ENCODE measurements at regions not wholly inside any gene's neighbourhood (a gene's known extent, or its start where the extent isn't known, plus 50 kb on each side); places are given as distances from the start of the nearest gene placed in this dataset.
"Not testable (repeated sequence)": the region's sequence is repeated elsewhere in the genome, so short reads cannot be mapped to it uniquely, and the experiment has no call there.

- Histone ChIP-seq H3K9me3 (replicated peaks; ENCODE audit: control insufficient read depth, insufficient read depth, low read length) (no peaks in the 10 kb centered on the region), H4K20me1 (replicated peaks; ENCODE audit: control insufficient read depth, extremely low read depth, insufficient read depth, low read length) (no peaks in the 10 kb centered on the region), H3K36me3 (ENCODE audit: control insufficient read depth in 2 of 2, extremely low read depth in 1 of 2, insufficient read depth in 2 of 2, low read length in 2 of 2) (no peaks in the 10 kb centered on the region), H2AFZ (ENCODE audit: low read depth, low read length) (no peak overlapping the region), H3K4me1 (ENCODE audit: control insufficient read depth, extremely low read depth, insufficient read depth, low read length) (no peaks in the 10 kb centered on the region), H3K9me1 (replicated peaks; ENCODE audit: control insufficient read depth, extremely low read depth, insufficient read depth, low read length) (no peaks in the 10 kb centered on the region), H3K4me3 (replicated peaks in 1 of 3; ENCODE audit: insufficient read depth in 1 of 3, low read depth in 1 of 3, low read length in 3 of 3) (no peak overlapping the region), H3K9ac (replicated peaks; ENCODE audit: extremely low read depth, insufficient read depth, low read length) (no peak overlapping the region), H3K27me3 (ENCODE audit: control insufficient read depth in 2 of 2, insufficient read depth in 2 of 2, low read length in 2 of 2) (no peaks in the 10 kb centered on the region), H3K79me2 (ENCODE audit: control insufficient read depth, insufficient read depth, low read length) (no peaks in the 10 kb centered on the region), H3K27ac (ENCODE audit: insufficient read depth, low read depth, low read length) (no peak overlapping the region), H3K4me2 (ENCODE audit: insufficient read depth, low read length) (no peak overlapping the region)
- ChIA-PET CTCF (no interaction called here), POLR2A (no interaction called here)
- no peak for DNase-seq (ENCODE audit: low read depth, low spot score)
- no peak for FAIRE-seq
- BruUV-seq (replicated peaks) = no TSS peak
- intact Hi-C loops (cut with micrococcal nuclease) (no loop called here), dilution Hi-C loops (cut with MboI; ENCODE audit: extremely low pct_ligation_motif_present, low sequenced_read_pairs) (no loop called here)
- TF ChIP-seq POLR2A (IDR thresholded peaks at IDR 0.05; ENCODE audit: low read depth, low read length) (no peak), MAX (IDR thresholded peaks at IDR 0.05; ENCODE audit: insufficient read depth, insufficient read length) (no peak), JUN (IDR thresholded peaks at IDR 0.05; ENCODE audit: borderline replicate concordance, insufficient read depth, insufficient read length, low read depth) (no peak), POLR2AphosphoS5 (IDR thresholded peaks at IDR 0.05; ENCODE audit: insufficient read depth, low read depth, low read length) (no peak), MYC (IDR thresholded peaks at IDR 0.05; ENCODE audit: low read depth, low read length) (no peak), EZH2 (IDR thresholded peaks at IDR 0.05; ENCODE audit: borderline replicate concordance, low read depth, low read length, severe bottlenecking) (no peak), FOS (IDR thresholded peaks at IDR 0.05; ENCODE audit: borderline replicate concordance, insufficient read depth, low read length) (no peak), GATA2 (IDR thresholded peaks at IDR 0.05; ENCODE audit: insufficient read depth, insufficient read length, low read depth, low read length) (no peak), CTCF (IDR thresholded peaks at IDR 0.05; ENCODE audit: extremely low read depth in 1 of 2, insufficient read depth in 1 of 2, low read depth in 1 of 2, low read length in 2 of 2) (no peak)
These were observed 104.8 kb upstream of the POU3F1 start for GRCh38 chr1:38151399-38151798.

- H3K27ac ChIP-seq (ENCODE audit: insufficient read depth, low read depth, low read length); H3K9ac ChIP-seq (replicated peaks; ENCODE audit: extremely low read depth, insufficient read depth, low read length); H3K27me3 ChIP-seq (ENCODE audit: control insufficient read depth in 2 of 2, insufficient read depth in 2 of 2, low read length in 2 of 2); H3K79me2 ChIP-seq (ENCODE audit: control insufficient read depth, insufficient read depth, low read length); H3K36me3 ChIP-seq (ENCODE audit: control insufficient read depth in 2 of 2, extremely low read depth in 1 of 2, insufficient read depth in 2 of 2, low read length in 2 of 2); H3K4me2 ChIP-seq (ENCODE audit: insufficient read depth, low read length); H4K20me1 ChIP-seq (replicated peaks; ENCODE audit: control insufficient read depth, extremely low read depth, insufficient read depth, low read length); dilution Hi-C loops (cut with MboI; ENCODE audit: extremely low pct_ligation_motif_present, low sequenced_read_pairs); FAIRE-seq; intact Hi-C loops (cut with micrococcal nuclease); H2AFZ ChIP-seq (ENCODE audit: low read depth, low read length); H3K9me1 ChIP-seq (replicated peaks; ENCODE audit: control insufficient read depth, extremely low read depth, insufficient read depth, low read length); H3K4me1 ChIP-seq (ENCODE audit: control insufficient read depth, extremely low read depth, insufficient read depth, low read length); H3K4me3 ChIP-seq (replicated peaks in 1 of 3; ENCODE audit: insufficient read depth in 1 of 3, low read depth in 1 of 3, low read length in 3 of 3); H3K9me3 ChIP-seq (replicated peaks; ENCODE audit: control insufficient read depth, insufficient read depth, low read length); POLR2A ChIA-PET; DNase-seq (ENCODE audit: low read depth, low spot score); BruUV-seq (replicated peaks); CTCF ChIA-PET: not testable (repeated sequence)
These were observed 99.5 kb upstream of the POU3F1 start for GRCh38 chr1:38146079-38146478.
